ENCODE measurements at regions not wholly inside any gene's neighbourhood (a gene's known extent, or its start where the extent isn't known, plus 50 kb on each side); places are given as distances from the start of the nearest gene placed in this dataset.

DNA sequence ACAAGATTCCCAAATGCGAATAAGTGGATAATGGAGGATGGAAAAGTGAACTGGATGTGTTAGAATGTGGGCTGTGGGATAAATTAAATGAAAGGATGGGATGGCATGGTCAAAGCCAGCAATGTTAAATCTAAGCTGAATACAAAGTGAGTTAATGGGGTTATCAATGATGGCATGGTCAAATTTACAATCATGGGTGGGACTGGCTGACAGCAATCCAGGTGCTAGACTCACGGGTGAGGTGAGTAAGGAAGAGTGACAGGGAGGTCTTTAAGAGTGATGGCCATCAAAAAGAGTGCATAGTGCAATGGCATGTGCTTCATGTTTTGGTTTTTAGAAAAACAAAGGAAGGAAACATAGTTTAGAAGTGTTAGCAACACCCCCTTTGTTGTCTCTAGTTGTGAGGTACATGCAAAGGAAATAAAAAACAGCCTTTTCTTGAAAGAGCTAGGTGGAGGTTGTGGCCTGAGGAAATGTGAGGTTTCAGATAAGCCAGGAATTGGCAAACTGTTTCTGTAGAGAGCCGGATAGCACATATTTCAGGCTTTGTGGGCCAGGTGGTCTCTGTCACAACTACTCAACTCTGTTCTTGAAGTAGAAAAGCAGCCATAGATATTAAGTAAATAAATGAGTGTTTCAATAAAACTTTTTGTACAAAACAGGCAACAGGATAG lies 328.7 kb downstream of the RPL10L start:
- Mint-ChIP-seq H3K9me3 (no peaks in the 10 kb centered on the region), H3K27me3 (no peaks in the 10 kb centered on the region), H3K4me3 (no peak overlapping the region), H3K27ac (no peak overlapping the region), H3K4me1 (no peaks in the 10 kb centered on the region), H3K36me3 (ENCODE audit: low read depth) (no peaks in the 10 kb centered on the region)
- DNase-seq: no peak
- ChIA-PET CTCF (no interaction called here), POLR2A (no interaction called here)

DNA sequence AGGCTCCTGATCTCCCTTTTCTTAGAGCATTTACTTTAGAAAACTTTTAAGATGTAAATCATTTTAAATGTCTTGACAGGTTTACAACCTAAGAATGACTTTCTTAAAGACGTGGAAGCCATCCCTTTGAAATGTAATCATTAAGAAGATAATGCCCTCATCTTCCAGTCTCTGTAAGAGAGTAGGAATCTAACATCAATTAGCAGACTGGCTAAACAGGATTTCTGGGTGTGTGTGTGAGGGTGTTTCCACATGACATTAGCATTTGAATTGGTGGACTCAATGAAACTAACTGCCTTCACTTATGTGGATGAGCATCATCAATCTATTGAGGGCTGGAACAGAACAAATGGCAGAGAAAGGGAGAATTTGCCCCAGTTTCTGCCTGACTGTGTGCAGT lies 329.5 kb downstream of the RPL10L start:
- Mint-ChIP-seq H3K27ac (no peak overlapping the region), H3K4me3 (no peak overlapping the region), H3K36me3 (ENCODE audit: low read depth) (no peaks in the 10 kb centered on the region), H3K27me3 (no peaks in the 10 kb centered on the region), H3K4me1 (no peaks in the 10 kb centered on the region), H3K9me3 (no peaks in the 10 kb centered on the region)
- ChIA-PET CTCF (no interaction called here), POLR2A (no interaction called here)
- DNase-seq: no peak

DNA sequence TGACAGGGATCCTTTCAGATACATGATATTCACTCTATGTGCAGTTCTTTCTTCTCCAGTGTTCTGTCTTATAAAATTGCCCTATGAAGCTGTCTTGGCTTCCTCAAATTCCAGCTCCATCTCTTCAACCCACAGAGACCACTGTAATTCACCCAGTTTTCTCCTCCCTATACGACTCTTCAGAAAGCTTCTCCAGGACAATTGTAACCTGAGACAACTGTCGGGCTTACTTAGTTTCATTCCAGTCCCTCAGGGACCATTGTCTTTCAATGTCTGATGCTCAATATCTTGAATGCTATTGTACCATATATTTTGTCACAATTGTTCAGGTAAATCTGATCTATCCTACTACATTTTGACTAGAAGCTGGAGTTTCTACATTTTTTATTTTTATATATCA lies 345.3 kb downstream of the RPL10L start:
- H3K9me3 Mint-ChIP-seq: no peaks in the 10 kb centered on the region
- DNase-seq: no peak
- no peaks in the 10 kb centered on the region for H3K36me3 Mint-ChIP-seq (ENCODE audit: low read depth)
- no peak overlapping the region for H3K27ac Mint-ChIP-seq
- CTCF ChIA-PET: no interaction called here
- no peaks in the 10 kb centered on the region for H3K27me3 Mint-ChIP-seq
- POLR2A ChIA-PET: no interaction called here
- H3K4me3 Mint-ChIP-seq: no peak overlapping the region
- no peaks in the 10 kb centered on the region for H3K4me1 Mint-ChIP-seq

DNA sequence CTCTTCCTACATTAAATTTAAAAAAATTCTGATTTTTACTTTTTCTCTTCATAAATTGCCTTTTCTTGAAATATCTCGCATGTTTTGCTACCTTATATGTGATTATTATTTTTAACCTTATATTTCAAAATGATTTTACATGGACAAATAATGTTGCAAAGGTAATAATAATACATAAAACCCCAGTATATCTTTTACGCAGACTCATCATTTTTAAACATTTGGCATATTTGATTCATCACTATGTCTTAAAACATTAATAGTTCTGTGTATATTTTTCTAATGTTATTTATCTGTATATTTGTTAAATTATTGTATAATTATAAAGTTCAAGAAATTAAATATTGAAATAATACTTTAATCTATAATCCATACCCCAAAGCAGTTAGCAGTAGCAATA lies 350.8 kb downstream of the RPL10L start:
- Mint-ChIP-seq H3K27ac (no peak overlapping the region), H3K27me3 (no peaks in the 10 kb centered on the region), H3K9me3 (peaks cover 3% of the 10 kb centered on the region), H3K36me3 (ENCODE audit: low read depth) (no peaks in the 10 kb centered on the region), H3K4me1 (no peaks in the 10 kb centered on the region), H3K4me3 (no peak overlapping the region)
- CTCF ChIA-PET: no interaction called here
- DNase-seq: no peak
- POLR2A ChIA-PET: no interaction called here

DNA sequence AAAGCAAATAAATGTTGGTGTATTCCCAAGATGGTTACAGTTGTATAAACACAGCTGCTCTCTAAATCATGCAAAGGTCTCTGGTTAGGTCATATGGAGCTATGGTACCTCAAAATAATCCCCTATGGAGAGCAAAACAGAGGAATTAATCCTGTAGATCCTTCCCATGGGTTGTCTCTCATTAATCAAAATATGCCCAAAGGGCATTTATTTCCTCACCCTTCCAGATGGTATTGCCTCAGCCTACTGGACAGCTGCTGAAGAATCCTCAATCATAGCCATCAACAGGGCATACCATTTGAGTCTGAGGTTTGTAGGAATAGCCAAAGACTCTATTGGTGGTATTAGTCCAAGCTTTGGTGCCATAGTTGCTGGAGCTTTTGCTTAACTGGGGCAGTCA lies 360.9 kb downstream of the RPL10L start:
- Mint-ChIP-seq H3K27ac (no peak overlapping the region), H3K4me3 (no peak overlapping the region), H3K27me3 (no peaks in the 10 kb centered on the region), H3K36me3 (ENCODE audit: low read depth) (no peaks in the 10 kb centered on the region), H3K4me1 (no peaks in the 10 kb centered on the region), H3K9me3 (peaks cover 18% of the 10 kb centered on the region)
- ChIA-PET CTCF (no interaction called here), POLR2A (no interaction called here)
- no peak for DNase-seq

DNA sequence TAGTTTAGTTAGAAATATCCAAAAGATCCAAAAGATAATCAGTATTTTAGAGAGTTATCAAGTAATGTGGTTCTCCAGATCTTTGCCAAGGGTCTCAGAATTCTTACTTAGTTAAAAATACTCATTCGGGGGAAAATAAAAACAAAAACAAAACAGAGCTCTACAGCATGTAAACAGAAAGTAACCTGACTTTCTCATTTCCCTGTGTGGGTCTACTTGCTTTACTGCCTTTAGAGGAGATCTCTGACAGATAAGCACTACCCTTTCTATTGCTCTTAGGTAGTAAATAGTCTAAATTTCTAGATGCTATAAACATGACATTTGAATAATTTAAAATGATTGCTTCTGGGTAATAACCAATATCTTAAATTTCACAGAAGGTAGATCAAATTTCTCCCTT lies 371.8 kb downstream of the RPL10L start:
- no peaks in the 10 kb centered on the region for H3K4me1 Mint-ChIP-seq
- peaks cover 2% of the 10 kb centered on the region for H3K9me3 Mint-ChIP-seq
- no peak for DNase-seq
- POLR2A ChIA-PET: no interaction called here
- H3K4me3 Mint-ChIP-seq: no peak overlapping the region
- CTCF ChIA-PET: no interaction called here
- H3K27ac Mint-ChIP-seq: no peak overlapping the region
- no peaks in the 10 kb centered on the region for H3K27me3 Mint-ChIP-seq
- no peaks in the 10 kb centered on the region for H3K36me3 Mint-ChIP-seq (ENCODE audit: low read depth)

DNA sequence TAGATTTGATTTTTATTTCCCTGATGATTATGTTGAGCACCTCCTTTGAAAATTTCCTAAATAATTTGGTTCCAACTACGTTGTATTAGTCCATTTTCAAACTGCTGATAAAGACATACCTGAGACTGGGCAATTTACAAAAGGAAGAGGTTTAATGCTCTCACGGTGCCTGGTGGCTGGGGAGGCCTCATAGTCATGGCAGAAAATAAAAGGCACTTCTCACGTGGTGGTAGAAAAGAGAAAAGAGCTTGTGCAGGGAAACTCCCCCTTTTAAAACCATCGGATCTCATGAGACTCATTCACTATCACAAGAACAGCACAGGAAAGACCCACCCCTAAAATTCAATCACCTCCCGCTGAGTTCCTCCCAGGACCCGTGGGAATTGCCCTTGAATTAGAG lies 372.3 kb downstream of the RPL10L start:
- no peaks in the 10 kb centered on the region for H3K4me1 Mint-ChIP-seq
- DNase-seq: no peak
- no peaks in the 10 kb centered on the region for H3K27me3 Mint-ChIP-seq
- CTCF ChIA-PET: no interaction called here
- H3K9me3 Mint-ChIP-seq: peaks cover 2% of the 10 kb centered on the region
- no peak overlapping the region for H3K27ac Mint-ChIP-seq
- H3K36me3 Mint-ChIP-seq (ENCODE audit: low read depth): no peaks in the 10 kb centered on the region
- POLR2A ChIA-PET: no interaction called here
- no peak overlapping the region for H3K4me3 Mint-ChIP-seq

DNA sequence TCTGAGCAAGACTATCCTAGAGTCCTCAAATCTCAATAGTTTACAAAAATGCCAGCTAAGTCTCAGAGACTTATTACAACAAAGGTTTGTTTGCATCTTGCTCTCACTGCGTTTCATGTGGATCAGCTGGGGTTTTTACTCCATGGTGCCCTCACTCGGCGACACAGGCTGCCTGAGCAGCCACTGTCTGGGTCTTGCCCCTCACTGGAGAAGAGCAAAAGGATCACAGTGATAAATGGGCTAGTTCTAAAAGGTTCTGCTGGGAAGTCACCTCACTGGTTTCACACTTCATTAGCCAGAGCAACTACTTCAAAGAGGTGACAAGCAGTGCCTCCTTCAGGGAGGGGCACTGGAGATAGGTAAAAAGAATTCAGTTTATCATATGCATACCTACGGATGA lies 392.0 kb downstream of the RPL10L start:
- Mint-ChIP-seq H3K27ac (no peak overlapping the region), H3K36me3 (ENCODE audit: low read depth) (no peaks in the 10 kb centered on the region), H3K4me1 (no peaks in the 10 kb centered on the region), H3K4me3 (no peak overlapping the region), H3K9me3 (peaks cover 7% of the 10 kb centered on the region), H3K27me3 (no peaks in the 10 kb centered on the region)
- ChIA-PET POLR2A (no interaction called here), CTCF (no interaction called here)
- DNase-seq: no peak

DNA sequence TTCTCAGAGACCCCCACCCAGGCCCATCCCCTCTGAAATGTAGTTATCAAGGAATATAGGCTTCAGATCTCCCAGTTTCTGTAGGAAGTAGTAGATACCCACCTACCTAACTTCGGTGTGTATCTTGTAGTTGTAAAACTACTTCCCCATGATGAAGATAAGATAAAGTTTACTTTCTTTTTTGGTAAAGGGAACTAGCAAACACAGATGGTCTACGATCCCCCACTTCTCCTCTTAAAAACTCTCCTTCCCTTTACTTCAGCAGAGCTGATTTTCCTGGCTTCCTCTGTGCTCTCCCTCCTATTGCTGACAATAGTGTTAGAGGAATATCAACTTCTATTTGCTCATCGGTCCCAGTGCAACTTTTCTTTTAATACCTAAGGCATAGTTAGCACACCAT lies 395.2 kb downstream of the RPL10L start:
- no peaks in the 10 kb centered on the region for H3K27me3 Mint-ChIP-seq
- H3K36me3 Mint-ChIP-seq (ENCODE audit: low read depth): no peaks in the 10 kb centered on the region
- CTCF ChIA-PET: no interaction called here
- POLR2A ChIA-PET: no interaction called here
- H3K9me3 Mint-ChIP-seq: peaks cover 7% of the 10 kb centered on the region
- no peaks in the 10 kb centered on the region for H3K4me1 Mint-ChIP-seq
- H3K27ac Mint-ChIP-seq: no peak overlapping the region
- H3K4me3 Mint-ChIP-seq: no peak overlapping the region
- DNase-seq: no peak

DNA sequence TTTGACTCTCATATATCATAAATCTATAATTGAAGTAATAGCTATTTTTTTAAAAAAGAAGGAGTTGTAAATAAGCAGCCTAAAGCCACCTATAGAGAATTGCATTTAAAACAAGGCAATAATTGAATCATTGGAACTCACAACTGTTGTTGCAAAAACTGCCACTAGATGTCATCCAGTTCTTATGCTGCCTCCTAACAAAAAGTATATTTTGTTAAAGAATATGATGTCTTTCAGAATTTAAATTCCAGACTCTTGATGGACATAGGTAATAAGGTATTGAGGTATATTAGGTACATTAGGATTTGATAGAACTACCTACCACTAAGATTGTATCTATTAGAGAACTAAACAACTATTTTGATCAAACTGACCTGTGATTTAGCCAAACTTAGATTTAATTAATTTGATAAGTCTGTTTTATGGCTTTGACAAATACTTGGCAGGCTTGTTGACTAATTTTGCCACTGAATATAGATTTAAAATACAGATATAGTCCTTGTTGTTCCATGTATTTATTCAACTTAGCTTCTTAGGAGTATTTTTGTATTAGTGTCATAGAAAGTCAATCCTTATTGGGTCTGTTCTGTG lies 401.4 kb downstream of the RPL10L start:
- H3K27ac Mint-ChIP-seq: no peak overlapping the region
- no peaks in the 10 kb centered on the region for H3K27me3 Mint-ChIP-seq
- no peaks in the 10 kb centered on the region for H3K36me3 Mint-ChIP-seq (ENCODE audit: low read depth)
- H3K4me1 Mint-ChIP-seq: no peaks in the 10 kb centered on the region
- POLR2A ChIA-PET: no interaction called here
- CTCF ChIA-PET: no interaction called here
- no peak for DNase-seq
- no peak overlapping the region for H3K4me3 Mint-ChIP-seq
- no peaks in the 10 kb centered on the region for H3K9me3 Mint-ChIP-seq

DNA sequence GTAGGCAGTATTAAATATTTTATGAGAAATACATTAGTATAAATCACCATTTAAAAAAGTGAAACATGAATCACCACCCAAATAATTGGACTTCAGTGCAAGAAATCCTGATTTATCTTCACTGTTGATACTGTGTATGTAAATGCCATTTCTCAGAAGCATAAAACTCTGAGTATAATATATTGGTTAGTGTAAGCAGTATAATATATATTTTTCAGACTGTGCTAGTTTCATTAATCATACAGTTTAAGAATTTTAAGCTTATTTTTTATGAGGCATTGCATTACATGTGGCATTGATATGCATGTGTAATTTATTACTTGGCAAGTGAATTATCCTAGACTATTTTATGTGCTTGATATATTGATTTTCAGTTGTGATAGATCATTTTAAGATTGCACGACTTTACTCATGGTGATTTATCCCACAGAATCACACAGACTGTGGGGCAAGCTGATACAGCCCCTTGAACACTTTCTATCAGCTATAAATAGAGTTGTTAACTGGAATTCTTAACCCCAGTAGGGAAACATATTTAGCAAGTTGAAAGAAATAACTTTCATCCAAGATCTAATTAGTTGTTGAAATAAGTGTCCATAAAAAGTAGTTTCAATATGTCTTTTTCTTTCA lies 403.5 kb downstream of the RPL10L start:
- CTCF ChIA-PET: no interaction called here
- Mint-ChIP-seq H3K27me3 (no peaks in the 10 kb centered on the region), H3K27ac (no peak overlapping the region), H3K36me3 (ENCODE audit: low read depth) (no peaks in the 10 kb centered on the region), H3K4me1 (no peaks in the 10 kb centered on the region), H3K9me3 (no peaks in the 10 kb centered on the region), H3K4me3 (no peak overlapping the region)
- POLR2A ChIA-PET: no interaction called here
- DNase-seq: no peak

DNA sequence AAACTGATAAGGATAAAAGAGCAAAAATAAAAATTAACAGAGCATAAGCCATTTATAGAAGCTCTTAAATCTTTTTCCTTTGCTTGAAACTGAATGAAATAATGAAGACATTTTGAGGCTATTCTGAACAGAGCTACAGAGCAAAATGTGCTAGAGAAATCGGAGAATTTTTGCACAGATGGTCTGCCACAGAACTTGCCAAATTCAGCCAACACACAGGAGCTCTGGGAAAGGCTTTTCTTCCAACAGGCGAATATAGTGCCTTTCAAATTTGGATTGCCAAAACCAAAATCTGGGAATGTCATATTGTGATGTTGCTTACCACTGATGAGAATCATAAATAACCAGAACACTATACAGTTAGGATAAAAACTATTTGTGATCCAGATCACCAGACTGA lies 406.3 kb downstream of the RPL10L start:
- POLR2A ChIA-PET: no interaction called here

DNA sequence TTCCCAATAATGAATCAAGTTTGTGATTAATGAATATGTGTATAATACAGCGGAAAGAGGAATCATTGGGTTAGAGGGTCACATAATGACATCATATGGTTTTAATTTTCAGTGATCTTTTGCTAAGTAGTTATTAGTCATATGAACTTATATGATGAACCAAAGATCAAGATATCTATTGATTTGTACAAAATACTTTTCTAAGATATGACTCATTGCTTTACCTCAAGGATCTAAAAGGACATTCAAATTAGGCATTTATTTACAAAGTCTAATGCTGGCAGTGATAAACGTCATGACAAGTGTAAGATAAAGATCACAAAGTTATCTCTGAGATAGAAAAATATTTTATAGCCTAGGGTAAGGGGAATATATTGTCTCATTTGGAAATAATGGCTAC lies 417.8 kb downstream of the RPL10L start:
- ChIA-PET POLR2A (no interaction called here), CTCF (no interaction called here)
- no peak overlapping the region for H3K27ac Mint-ChIP-seq
- H3K36me3 Mint-ChIP-seq (ENCODE audit: low read depth): no peaks in the 10 kb centered on the region
- H3K9me3 Mint-ChIP-seq: peaks cover 2% of the 10 kb centered on the region
- DNase-seq: no peak
- no peaks in the 10 kb centered on the region for H3K27me3 Mint-ChIP-seq
- no peak overlapping the region for H3K4me3 Mint-ChIP-seq
- H3K4me1 Mint-ChIP-seq: no peaks in the 10 kb centered on the region

More for the DNA sequence above, 406.3 kb downstream of the RPL10L start:
- no peaks in the 10 kb centered on the region for H3K36me3 Mint-ChIP-seq (ENCODE audit: low read depth)
- DNase-seq: no peak
- H3K4me3 Mint-ChIP-seq: no peak overlapping the region
- H3K9me3 Mint-ChIP-seq: no peaks in the 10 kb centered on the region
- H3K27me3 Mint-ChIP-seq: no peaks in the 10 kb centered on the region
- H3K4me1 Mint-ChIP-seq: no peaks in the 10 kb centered on the region
- no peak overlapping the region for H3K27ac Mint-ChIP-seq
- CTCF ChIA-PET: no interaction called here

DNA sequence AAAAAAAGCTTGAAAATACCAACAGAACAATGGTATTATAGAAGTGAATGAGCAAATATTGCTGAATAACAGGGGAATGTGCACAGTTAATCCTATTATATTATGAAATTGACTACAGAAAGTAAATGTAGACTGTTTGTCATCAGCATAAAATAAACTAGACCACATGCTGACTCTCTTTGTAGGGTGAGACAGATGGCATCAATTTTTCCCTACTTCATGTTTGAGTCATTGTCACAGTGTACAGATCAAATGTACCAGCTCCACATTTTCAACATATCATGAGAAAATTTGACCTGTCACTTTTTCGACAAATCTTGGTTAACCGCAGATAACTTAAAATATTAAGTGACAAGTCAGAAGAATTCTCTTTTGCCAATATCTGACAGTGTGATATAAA lies 421.0 kb downstream of the RPL10L start:
- Mint-ChIP-seq H3K36me3 (ENCODE audit: low read depth) (no peaks in the 10 kb centered on the region), H3K4me3 (no peak overlapping the region), H3K9me3 (peaks cover 2% of the 10 kb centered on the region), H3K27ac (no peak overlapping the region), H3K27me3 (no peaks in the 10 kb centered on the region), H3K4me1 (no peaks in the 10 kb centered on the region)
- CTCF ChIA-PET: no interaction called here
- DNase-seq: no peak
- POLR2A ChIA-PET: no interaction called here
